OCI-LY3 (cell line): ENCODE measurements at regions not wholly inside any gene's neighbourhood (a gene's known extent, or its start where the extent isn't known, plus 50 kb on each side); places are given as distances from the start of the nearest gene placed in this dataset.
A peak's percentile ranks its signal among the peaks of the same experiment; 100 is the strongest.

Source experiments
- H2AFZ ChIP-seq: fragments of 200-600, 300-600 bp; shearing (Covaris generic); 2 replicates; pipeline ENCODE4 v1.6.0; 2014; ENCODE audit warnings: antibody characterized with exemption, low read depth, low read length
- H3K27ac ChIP-seq: fragments of 200-600, 300-600 bp; sonication (generic); 2 replicates; pipeline ENCODE4 v1.5.1; 2014; ENCODE audit warnings: mild to moderate bottlenecking, low read length, moderate library complexity, mixed read lengths
- H3K27me3 ChIP-seq: fragments of 200-600, 300-600 bp; sonication (generic); 2 replicates; pipeline ENCODE4 v1.6.1; 2014; ENCODE audit warnings: low read depth, low read length, mixed read lengths
- H3K36me3 ChIP-seq: fragments of 200-600, 300-600 bp; sonication (generic); replicated peaks from 2 replicates; pipeline ENCODE3; 2014; ENCODE audit warnings: low read depth, low read length, mixed read lengths
- H3K4me1 ChIP-seq: fragments of 300-600, 200-600 bp; sonication (generic); 2 replicates; pipeline ENCODE4 v1.6.1; 2014; ENCODE audit warnings: low read length, mixed read lengths
- H3K4me2 ChIP-seq: fragments of 200-600, 300-600 bp; sonication (generic); 2 replicates; pipeline ENCODE4 v1.6.1; 2014; ENCODE audit warnings: low read length, mixed read lengths
- H3K4me3 ChIP-seq: fragments of 300-600, 200-600 bp; sonication (generic); 2 replicates; pipeline ENCODE4 v1.5.1; 2014; ENCODE audit warnings: antibody characterized with exemption, mild to moderate bottlenecking, low read length, moderate library complexity
- H3K79me2 ChIP-seq: fragments of 300-600, 200-600 bp; shearing (Covaris generic); 2 replicates; pipeline ENCODE4 v1.6.1; 2014; ENCODE audit warnings: mild to moderate bottlenecking, low read length, mixed read lengths
- H3K9ac ChIP-seq: fragments of 300-600, 200-600 bp; shearing (Covaris generic); 2 replicates; pipeline ENCODE4 v1.6.0; 2014; ENCODE audit warnings: mild to moderate bottlenecking, low read length, moderate library complexity
- H3K9me3 ChIP-seq: fragments of 200-600, 300-600 bp; shearing (Covaris generic); 2 replicates; pipeline ENCODE4 v1.6.1; 2014; ENCODE audit warnings: low read length, mixed read lengths; ENCODE audit not compliant: insufficient read depth
- H4K20me1 ChIP-seq: fragments of 200-600, 300-600 bp; sonication (generic); 2 replicates; pipeline ENCODE4 v1.6.1; 2016; ENCODE audit warnings: low read length, mixed read lengths; ENCODE audit not compliant: insufficient read depth
- EZH2phosphoT487 ChIP-seq: fragments of 200-600 bp; shearing (Covaris generic); IDR thresholded peaks from 2 replicates; pipeline ENCODE4 v1.6.1; 2018; ENCODE audit warnings: antibody characterized with exemption, mixed run types, low read depth
- TF ChIP-seq, protein P1 (sequence below): fragments of 200-600, 300-600 bp; sonication (generic); IDR thresholded peaks from 2 replicates; pipeline ENCODE4 v1.5.1; 2014; ENCODE audit warnings: antibody characterized with exemption, low read length, low read depth

GRCh38 chr10:52696232-52696631 is 76.4 kb downstream of the MBL2 start:
- Histone ChIP-seq H3K4me3 (no peak overlapping the region), H3K4me2 (no peak overlapping the region), H3K4me1 (peaks cover 17% of the 10 kb centered on the region; the same call in 1 of the 2 replicates), H3K36me3 (no peaks in the 10 kb centered on the region), H3K9me3 (no peaks in the 10 kb centered on the region), H4K20me1 (no peaks in the 10 kb centered on the region), H3K27me3 (no peaks in the 10 kb centered on the region), H3K79me2 (no peaks in the 10 kb centered on the region), H2AFZ (no peak overlapping the region), H3K9ac (no peak overlapping the region), H3K27ac (no peak overlapping the region)
- no peak for TF ChIP-seq EZH2phosphoT487
- TF ChIP-seq, protein P1, sequence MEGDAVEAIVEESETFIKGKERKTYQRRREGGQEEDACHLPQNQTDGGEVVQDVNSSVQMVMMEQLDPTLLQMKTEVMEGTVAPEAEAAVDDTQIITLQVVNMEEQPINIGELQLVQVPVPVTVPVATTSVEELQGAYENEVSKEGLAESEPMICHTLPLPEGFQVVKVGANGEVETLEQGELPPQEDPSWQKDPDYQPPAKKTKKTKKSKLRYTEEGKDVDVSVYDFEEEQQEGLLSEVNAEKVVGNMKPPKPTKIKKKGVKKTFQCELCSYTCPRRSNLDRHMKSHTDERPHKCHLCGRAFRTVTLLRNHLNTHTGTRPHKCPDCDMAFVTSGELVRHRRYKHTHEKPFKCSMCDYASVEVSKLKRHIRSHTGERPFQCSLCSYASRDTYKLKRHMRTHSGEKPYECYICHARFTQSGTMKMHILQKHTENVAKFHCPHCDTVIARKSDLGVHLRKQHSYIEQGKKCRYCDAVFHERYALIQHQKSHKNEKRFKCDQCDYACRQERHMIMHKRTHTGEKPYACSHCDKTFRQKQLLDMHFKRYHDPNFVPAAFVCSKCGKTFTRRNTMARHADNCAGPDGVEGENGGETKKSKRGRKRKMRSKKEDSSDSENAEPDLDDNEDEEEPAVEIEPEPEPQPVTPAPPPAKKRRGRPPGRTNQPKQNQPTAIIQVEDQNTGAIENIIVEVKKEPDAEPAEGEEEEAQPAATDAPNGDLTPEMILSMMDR, result no peak

GRCh38 chr10:52701647-52702046 is 70.9 kb downstream of the MBL2 start:
- Histone ChIP-seq H3K79me2 (no peaks in the 10 kb centered on the region), H3K36me3 (no peaks in the 10 kb centered on the region), H3K4me2 (no peak overlapping the region), H3K9me3 (no peaks in the 10 kb centered on the region), H3K4me1 (peaks cover 31% of the 10 kb centered on the region), H3K4me3 (no peak overlapping the region), H4K20me1 (no peaks in the 10 kb centered on the region), H2AFZ (no peak overlapping the region), H3K27ac (no peak overlapping the region), H3K9ac (no peak overlapping the region), H3K27me3 (no peaks in the 10 kb centered on the region)
- TF ChIP-seq EZH2phosphoT487, result no peak
- TF ChIP-seq, protein P1, result no peak

DNA sequence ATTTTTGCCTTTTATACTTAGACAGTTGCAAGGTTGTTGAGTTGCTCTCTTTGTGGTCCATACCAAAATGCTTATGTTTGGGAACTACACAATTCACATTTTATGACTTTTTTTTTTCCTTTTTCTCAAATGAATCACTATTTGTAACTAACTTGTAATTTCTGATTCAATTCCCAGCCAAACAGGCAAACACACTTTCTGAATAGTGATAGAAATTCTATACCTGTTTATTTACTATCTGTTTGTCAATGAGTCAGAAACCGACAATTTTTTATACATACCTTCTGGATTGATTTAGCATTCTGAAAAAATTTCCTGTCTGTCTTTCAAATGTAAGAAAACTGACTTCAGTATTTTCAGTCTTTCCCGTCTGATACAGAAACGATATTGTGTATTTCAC is 69.1 kb downstream of the MBL2 start:
- Histone ChIP-seq H3K4me2 (peak overlapping the region; percentile 31), H3K27ac (no peak overlapping the region)

DNA sequence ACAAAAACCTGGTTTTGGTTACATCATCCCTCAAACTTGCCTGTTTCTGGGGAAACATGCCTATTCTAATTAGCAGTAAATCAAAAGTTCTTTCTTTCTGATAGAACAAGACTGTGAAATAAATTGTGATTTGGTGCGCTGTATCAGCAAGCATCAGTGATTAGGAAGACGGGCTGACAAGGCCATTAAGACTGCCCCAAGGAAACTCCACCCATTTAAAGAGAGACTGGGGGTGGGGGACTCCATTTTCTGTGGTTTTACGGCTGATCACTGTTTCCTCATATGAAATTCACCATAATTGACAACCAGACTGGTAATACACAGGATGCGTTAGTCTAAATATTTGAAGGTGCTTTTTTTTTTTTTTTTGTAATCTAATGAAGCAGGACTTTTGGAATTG is 68.7 kb downstream of the MBL2 start:
- Histone ChIP-seq H3K9me3 (no peaks in the 10 kb centered on the region), H3K79me2 (no peaks in the 10 kb centered on the region), H3K27ac (no peak overlapping the region), H3K36me3 (no peaks in the 10 kb centered on the region), H3K4me1 (peaks cover 20% of the 10 kb centered on the region), H2AFZ (peak overlapping the region; percentile 79; the same call in 1 of the 2 replicates), H3K4me3 (no peak overlapping the region; the same call in 1 of the 2 replicates), H3K4me2 (peak overlapping the region; percentile 31), H4K20me1 (no peaks in the 10 kb centered on the region), H3K27me3 (no peaks in the 10 kb centered on the region), H3K9ac (no peak overlapping the region)
- TF ChIP-seq EZH2phosphoT487, result no peak
- TF ChIP-seq, protein P1, result no peak

More for the DNA sequence above, 69.1 kb downstream of the MBL2 start:
- H3K9ac ChIP-seq, result no peak overlapping the region
- H3K36me3 ChIP-seq, result no peaks in the 10 kb centered on the region
- H3K4me3 ChIP-seq, result no peak overlapping the region; the same call in 1 of the 2 replicates
- H4K20me1 ChIP-seq, result no peaks in the 10 kb centered on the region
- H3K9me3 ChIP-seq, result no peaks in the 10 kb centered on the region
- no peak for TF ChIP-seq EZH2phosphoT487
- TF ChIP-seq, protein P1, result no peak
- no peaks in the 10 kb centered on the region for H3K79me2 ChIP-seq
- H2AFZ ChIP-seq, result peak overlapping the region; percentile 21; the same call in 1 of the 2 replicates
- H3K27me3 ChIP-seq, result no peaks in the 10 kb centered on the region
- H3K4me1 ChIP-seq, result peaks cover 25% of the 10 kb centered on the region
